Medulla oblongata (tissue), 1 donor: ENCODE measurements at regions not wholly inside any gene's neighbourhood (a gene's known extent, or its start where the extent isn't known, plus 50 kb on each side); places are given as distances from the start of the nearest gene placed in this dataset.
"Not testable (repeated sequence)": the region's sequence is repeated elsewhere in the genome, so short reads cannot be mapped to it uniquely, and the experiment has no call there.

ENCODE experiments used
- DNase-seq: peaks from one replicate; pipeline ENCODE4 v3.0.0-alpha.2; 2015; ENCODE audit errors: extremely low spot score

- DNase-seq, result no peak
These were observed 108.0 kb upstream of the KMT2C start for GRCh38 chr7:152543799-152544198.

DNA sequence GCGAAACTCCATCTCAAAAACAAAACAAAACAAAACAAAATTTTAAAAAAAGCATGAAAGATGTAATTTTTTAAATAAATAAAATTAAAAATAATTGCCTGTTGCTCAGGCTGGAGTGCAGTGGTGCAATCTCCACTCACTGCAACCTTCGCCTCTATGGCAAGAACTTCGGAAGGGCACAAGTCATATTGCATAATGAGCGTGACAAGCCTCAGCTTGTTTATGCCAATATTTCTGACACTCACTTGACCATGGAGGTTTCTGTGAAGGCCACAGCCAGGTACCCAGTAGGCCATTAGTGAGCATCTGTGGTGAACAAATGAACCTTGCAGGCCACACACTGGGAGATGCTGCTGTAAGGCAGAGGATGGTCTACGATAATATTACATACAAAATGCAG, 106.1 kb upstream of the KMT2C start:
- DNase-seq, result no peak

GRCh38 chr7:152539190-152539495, 103.3 kb upstream of the KMT2C start:
- not testable (repeated sequence) for DNase-seq

DNA sequence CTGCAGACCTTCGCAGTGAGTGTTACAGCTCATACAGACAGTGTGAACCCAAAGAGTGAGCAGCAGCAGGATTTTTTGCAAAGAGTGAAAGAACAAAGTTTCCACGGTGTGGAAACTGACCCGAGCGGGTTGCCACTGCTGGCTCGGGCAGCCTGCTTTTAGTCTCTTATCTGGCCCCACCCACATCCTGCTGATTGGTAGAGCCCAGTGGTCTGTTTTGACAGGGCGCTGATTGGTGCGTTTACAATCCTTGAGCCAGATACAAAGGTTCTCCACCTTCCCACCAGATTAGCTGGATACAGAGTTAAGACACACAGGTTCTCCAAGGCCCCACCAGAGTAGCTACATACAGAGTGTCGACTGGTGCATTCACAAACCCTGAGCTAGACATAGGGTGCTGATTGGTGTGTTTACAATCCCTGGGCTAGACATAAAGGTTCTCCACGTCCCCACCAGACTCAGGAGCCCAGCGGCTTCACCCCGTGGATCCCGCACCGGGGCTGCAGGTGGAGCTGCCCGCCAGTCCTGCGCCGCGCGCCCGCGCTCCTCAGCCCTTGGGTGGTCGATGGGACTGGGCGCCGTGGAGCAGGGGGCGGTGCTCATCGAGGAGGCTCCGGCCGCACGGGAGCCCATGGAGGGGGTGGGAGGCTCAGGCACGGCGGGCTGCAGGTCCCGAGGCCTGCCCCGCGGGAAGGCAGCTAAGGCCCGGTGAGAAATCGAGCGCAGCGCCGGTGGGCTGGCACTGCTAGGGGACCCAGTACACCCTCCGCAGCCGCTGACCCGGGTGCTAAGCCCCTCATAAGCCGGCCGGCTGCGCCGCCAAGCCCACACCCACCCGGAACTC, 102.8 kb upstream of the KMT2C start:
- not testable (repeated sequence) for DNase-seq

- no peak for DNase-seq
These were observed 101.8 kb upstream of the KMT2C start for GRCh38 chr7:152537639-152538038.

- no peak for DNase-seq
These were observed 92.8 kb upstream of the KMT2C start for GRCh38 chr7:152528612-152529011.

- DNase-seq, result no peak
These were observed 91.8 kb upstream of the KMT2C start for GRCh38 chr7:152527610-152528032.

- DNase-seq, result peak; percentile 44
These were observed 88.1 kb upstream of the KMT2C start for GRCh38 chr7:152523916-152524315.

GRCh38 chr7:152522571-152523067, 86.8 kb upstream of the KMT2C start:
- peak; percentile 72 for DNase-seq

DNA sequence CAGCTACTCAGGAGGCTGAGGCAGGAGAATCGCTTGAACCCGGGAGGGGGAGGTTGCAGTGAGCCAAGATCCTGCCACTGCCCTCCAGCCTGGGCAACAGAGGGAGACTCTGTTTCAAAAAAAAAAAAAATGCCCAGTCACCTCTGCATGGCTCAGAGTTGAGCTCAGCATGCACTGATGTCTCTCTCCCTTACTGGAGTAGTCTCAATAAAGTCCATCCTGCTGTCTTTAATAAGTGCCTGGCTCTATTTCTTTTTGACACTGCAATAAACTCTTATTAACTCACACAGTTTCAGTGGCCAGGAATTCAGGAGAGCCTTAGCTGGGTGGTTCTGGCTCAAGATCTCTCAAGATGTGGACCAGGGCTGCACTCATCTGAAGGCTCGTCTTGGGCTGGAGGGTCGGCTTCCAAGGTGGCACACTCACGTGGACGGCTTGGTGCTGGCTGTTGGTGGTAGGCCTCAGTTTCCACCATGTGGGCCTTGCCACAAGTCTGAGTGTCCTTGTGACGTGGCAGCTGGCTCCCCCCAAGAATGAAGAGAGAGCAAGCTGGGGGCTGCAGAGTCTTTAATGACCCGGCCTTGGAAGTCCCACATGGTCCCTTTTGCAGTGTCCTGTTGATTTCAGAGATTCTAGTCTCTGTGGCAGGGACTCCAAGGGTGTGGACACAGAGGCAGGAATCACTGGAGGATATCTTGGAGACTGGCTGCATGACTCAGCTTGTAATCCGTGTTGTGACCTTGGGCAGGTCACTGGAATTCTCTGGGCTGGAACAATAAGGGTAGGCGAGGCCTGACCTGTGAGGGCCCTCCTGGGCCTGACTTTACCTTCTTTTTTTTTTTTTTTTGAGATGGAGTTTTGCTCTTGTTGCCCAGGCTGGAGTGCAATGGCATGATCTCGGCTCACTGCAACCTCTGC, 85.9 kb upstream of the KMT2C start:
- DNase-seq, result no peak

DNA sequence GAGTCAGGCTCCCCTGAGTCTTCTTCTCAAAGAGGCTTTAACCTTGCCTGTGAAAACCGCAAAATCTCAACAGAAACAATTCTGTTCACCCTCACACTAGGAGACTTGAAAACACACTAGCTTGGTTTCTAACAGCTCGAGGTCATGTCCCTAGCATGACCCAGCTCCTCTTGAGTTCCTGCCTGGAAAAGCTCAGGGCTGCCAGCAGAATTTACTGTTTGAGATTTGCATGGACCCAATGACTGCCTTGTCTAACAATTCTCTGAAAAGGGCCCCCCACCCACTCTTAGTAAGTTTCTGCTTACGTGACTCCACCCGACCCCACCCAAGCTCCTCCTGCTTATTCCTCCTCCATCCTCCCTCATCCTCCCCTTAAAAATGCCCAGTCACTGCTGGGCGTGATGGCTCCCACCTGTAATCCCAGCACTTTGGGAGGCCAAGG, 85.1 kb upstream of the KMT2C start:
- no peak for DNase-seq

DNA sequence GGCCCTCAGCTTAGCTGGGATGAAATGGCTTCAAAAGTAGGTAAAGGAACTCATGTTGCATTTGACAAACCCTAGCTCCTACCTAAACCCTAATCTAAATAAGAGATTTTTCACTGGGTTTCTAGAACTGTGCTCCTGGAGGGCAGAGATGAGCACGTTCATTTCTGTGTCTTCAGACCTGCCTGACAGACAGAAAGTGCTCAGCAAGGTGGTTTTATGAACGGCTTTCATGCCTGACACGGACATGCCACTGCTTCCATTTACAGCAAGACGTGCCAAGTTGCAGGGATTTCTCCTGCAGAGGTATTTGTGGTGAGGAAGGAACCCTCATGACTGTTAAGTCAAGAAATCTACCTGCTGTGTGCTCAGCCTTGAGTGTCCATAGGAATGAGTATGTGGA, 83.5 kb upstream of the KMT2C start:
- DNase-seq, result no peak

- DNase-seq, result no peak
These were observed 80.4 kb upstream of the KMT2C start for GRCh38 chr7:152516216-152516615.

DNA sequence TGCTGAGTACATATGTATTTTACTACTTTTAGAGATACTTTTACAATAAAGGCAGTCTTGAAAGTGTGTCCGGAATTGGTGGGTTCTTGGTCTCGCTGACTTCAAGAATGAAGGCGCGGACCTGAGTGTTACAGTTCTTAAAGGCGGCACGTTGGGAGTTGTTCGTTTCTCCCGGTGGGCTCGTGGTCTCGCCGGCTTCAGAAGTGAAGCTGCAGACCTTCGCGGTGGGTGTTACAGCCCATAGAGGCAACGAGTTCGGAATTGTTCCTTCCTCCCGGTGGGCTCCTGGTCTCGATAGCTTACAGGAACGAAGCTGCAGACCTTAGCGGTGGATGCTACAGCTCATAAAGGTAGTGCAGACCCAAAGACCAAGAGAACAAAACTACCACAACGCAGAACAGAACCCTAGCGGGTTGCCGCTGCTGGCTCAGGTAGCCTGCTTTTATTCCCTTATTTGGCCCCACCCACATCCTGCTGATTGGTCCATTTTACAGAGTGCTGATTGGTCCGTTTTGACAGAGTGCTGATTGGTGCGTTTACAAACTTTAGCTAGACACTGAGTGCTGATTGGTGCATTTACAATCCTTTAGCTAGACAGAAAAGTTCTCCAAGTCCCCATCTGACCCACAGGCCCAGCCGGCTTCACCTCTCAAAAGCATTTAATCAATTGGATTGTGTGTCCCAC, 79.6 kb upstream of the KMT2C start:
- not testable (repeated sequence) for DNase-seq

GRCh38 chr7:152514771-152515105, 78.9 kb upstream of the KMT2C start:
- DNase-seq, result no peak

DNA sequence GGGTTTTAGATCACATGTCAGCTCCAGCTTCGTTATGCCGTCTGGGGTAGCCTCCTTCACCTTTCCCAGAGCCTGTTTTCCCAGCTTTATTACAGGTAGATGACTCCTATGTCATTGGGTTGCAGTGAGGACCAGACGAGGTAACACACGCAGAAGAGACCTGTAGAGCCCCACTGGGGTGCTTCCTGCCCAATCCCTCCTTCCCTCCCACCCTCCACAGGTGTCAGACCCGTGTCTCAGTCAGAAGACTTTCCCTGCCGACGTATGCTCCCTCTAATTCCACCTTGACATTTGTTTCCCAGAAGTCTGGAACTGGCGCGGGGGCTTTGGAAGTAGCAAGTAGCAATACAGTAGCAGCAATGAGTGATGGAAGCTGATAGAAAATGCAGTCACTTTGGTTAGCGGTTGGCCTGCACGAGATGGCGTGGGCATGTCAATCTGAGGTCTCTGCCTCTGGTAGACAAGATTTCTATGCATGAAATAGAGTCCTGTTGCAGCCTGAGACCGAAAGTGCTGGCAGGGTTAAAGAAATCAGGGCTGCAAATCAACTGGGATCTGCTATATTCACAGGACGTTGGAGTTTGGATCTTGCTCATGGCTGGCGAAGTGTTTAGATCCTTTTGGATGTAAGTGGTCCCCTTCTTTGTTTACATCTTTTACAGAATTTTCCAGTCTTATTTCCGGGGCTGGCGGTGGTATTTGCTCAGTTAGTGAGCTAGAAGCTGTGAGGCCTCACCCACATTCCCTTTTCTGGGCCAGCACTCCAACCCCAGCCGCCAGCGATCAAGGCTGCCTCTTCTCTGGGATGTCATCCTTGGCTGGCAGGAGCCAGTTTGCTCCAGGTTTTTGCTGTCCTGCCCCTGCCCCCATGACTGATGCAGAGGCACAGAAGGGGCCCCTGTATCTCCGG, 78.3 kb upstream of the KMT2C start:
- no peak for DNase-seq

DNA sequence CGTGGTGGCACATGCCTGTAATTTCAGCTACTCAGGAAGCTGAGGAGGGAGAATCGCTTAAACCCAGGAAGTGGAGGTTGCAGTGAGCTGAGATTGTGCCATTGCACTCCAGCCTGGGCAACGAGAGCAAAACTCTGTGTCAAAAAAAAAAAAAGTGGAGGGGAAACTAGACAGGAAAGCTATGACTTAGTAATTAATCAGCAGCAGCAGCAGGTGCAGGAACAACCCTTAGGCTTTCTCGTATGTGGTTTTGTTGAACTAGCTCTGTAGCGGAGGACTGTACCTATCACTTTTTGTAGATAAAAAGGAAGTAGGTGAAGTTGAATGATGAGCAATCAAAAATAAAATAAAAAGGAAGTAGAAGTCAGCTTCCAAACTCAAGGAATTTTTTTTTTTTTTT, 76.9 kb upstream of the KMT2C start:
- DNase-seq, result no peak

DNA sequence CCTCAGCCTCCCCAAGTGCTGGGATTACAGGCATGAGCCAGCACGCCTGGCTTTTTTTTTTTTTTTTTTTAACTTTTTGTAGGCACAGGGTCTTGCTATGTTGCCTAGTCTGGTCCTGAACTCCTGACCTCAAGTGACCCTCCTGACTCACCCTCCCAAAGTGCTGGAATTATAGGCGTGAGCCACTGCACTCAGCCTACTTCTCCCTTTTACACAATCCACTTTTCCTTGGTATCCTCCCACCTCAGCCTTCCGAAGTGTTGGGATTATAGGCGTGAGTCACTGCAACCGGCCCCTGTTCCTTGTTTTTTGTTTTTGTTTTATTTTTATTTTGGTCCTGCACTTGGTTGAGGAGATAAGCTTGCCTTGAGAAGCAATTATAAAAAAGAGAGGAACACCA, 75.9 kb upstream of the KMT2C start:
- no peak for DNase-seq

GRCh38 chr7:152508701-152509100, 72.9 kb upstream of the KMT2C start:
- no peak for DNase-seq

GRCh38 chr7:152505606-152506005, 69.8 kb upstream of the KMT2C start:
- no peak for DNase-seq

GRCh38 chr7:152504816-152505215, 69.0 kb upstream of the KMT2C start:
- DNase-seq, result no peak
